Astrocyte of the spinal cord (primary cell): ENCODE measurements at regions not wholly inside any gene's neighbourhood (a gene's known extent, or its start where the extent isn't known, plus 50 kb on each side); places are given as distances from the start of the nearest gene placed in this dataset.

Experiments
- DNase-seq: peaks from one replicate; pipeline ENCODE4 v3.0.0; 2011; ENCODE audit warnings: low read depth, low spot score
- H3K4me3 ChIP-seq: 2 replicates; pipeline ENCODE4 v1.5.1; 2011; ENCODE audit warnings: low read depth, mild to moderate bottlenecking, low read length, moderate library complexity
- CTCF ChIP-seq: IDR thresholded peaks from 2 replicates; pipeline ENCODE4 v1.5.1; 2012; ENCODE audit warnings: low read depth, mild to moderate bottlenecking, low read length, inconsistent platforms
- in situ Hi-C: cut with HindIII; loops from 2 replicates; pipeline ENCODE4 v1.10.0; 2017; ENCODE audit warnings: low sequenced_read_pairs

- H3K4me3 ChIP-seq, result no peak overlapping the region
- in situ Hi-C loops, result no loop called here
- TF ChIP-seq CTCF, result no peak
- no peak for DNase-seq
Measured at GRCh38 chr11:28504555-28505110, 396.4 kb downstream of the METTL15 start.

GRCh38 chr11:28495333-28495732 is 387.1 kb downstream of the METTL15 start:
- no peak for DNase-seq
- no peak overlapping the region for H3K4me3 ChIP-seq
- in situ Hi-C loops, result no loop called here
- TF ChIP-seq CTCF, result no peak

- H3K4me3 ChIP-seq, result no peak overlapping the region
- DNase-seq, result no peak
- in situ Hi-C loops, result no loop called here
- no peak for TF ChIP-seq CTCF
Measured at GRCh38 chr11:28491431-28491830, 383.2 kb downstream of the METTL15 start.

GRCh38 chr11:28490773-28491382 is 382.7 kb downstream of the METTL15 start:
- no peak for DNase-seq
- TF ChIP-seq CTCF, result no peak
- no peak overlapping the region for H3K4me3 ChIP-seq
- in situ Hi-C loops, result no loop called here

- TF ChIP-seq CTCF, result no peak
- in situ Hi-C loops, result no loop called here
- no peak for DNase-seq
- no peak overlapping the region for H3K4me3 ChIP-seq
Measured at GRCh38 chr11:28488336-28488735, 380.1 kb downstream of the METTL15 start.

- DNase-seq, result no peak
- in situ Hi-C loops, result no loop called here
- TF ChIP-seq CTCF, result no peak
- no peak overlapping the region for H3K4me3 ChIP-seq
Measured at GRCh38 chr11:28483072-28483867, 375.1 kb downstream of the METTL15 start.
